ENCODE measurements at regions not wholly inside any gene's neighbourhood (a gene's known extent, or its start where the extent isn't known, plus 50 kb on each side); places are given as distances from the start of the nearest gene placed in this dataset.

DNA sequence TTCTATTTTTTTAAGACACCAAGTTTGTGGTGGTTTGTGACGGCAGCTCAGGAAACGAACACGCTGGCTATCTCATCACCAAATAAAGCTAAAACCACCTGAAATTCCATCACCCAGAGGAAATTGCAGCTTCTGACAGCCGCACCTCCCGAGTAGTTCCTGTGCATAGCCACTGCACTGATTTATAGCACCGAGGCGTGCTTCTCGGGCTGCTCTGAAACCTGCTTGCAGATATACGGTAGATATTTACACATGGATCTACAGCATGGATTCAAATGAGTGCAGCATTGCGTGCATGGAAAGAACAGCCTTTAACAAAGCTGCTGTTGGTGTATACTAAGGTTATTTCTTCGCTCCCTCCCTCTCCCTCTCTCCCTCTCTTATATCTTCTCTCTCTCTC lies 153.8 kb downstream of the PHF2 start:
- DNase-seq (ENCODE audit: low read depth in 2 of 2) = no peak

Data from dermis microvascular lymphatic vessel endothelial cell (primary cell).